ENCODE measurements at regions not wholly inside any gene's neighbourhood (a gene's known extent, or its start where the extent isn't known, plus 50 kb on each side); places are given as distances from the start of the nearest gene placed in this dataset.

DNA sequence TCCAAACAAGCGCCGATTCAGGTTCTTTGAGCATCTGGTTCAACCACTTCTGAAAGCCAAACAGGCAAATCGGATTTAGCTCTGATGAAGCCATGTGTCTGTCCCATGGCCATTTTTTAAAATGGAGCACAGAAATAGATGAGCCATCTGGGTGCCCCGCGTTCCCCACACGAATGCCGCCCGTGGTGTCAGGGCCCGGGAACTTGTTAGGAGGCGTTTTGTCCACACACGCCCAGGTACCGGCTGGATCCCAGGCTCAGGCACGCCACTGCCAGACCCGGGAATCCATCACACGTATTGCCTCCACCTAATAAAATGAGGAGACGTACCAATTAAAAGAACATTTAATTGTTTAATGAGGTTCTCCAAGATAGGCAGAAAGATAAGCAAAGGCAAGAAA lies 374.4 kb upstream of the SALL3 start:
- no peak overlapping the region for H3K4me3 ChIP-seq (replicated peaks in 1 of 3; ENCODE audit: insufficient read depth in 1 of 3, low read depth in 2 of 3, low read length in 3 of 3)
- no peak overlapping the region for H2AFZ ChIP-seq (ENCODE audit: low read length)
- H3K27ac ChIP-seq (ENCODE audit: extremely low read length, insufficient read depth, low read length) = no peak overlapping the region
- TF ChIP-seq ZNF878 (CRISPR knock-in tag; IDR thresholded peaks at IDR 0.05) = no peak
- TF ChIP-seq ZNF207 (IDR thresholded peaks at IDR 0.05; ENCODE audit: borderline replicate concordance) = no peak
- TF ChIP-seq FOXC1 (CRISPR knock-in tag; IDR thresholded peaks at IDR 0.05; ENCODE audit: borderline replicate concordance) = no peak
- TF ChIP-seq MBNL3 (CRISPR knock-in tag; conservative IDR thresholded peaks at IDR 0.05) = no peak
- TF ChIP-seq, protein P1, sequence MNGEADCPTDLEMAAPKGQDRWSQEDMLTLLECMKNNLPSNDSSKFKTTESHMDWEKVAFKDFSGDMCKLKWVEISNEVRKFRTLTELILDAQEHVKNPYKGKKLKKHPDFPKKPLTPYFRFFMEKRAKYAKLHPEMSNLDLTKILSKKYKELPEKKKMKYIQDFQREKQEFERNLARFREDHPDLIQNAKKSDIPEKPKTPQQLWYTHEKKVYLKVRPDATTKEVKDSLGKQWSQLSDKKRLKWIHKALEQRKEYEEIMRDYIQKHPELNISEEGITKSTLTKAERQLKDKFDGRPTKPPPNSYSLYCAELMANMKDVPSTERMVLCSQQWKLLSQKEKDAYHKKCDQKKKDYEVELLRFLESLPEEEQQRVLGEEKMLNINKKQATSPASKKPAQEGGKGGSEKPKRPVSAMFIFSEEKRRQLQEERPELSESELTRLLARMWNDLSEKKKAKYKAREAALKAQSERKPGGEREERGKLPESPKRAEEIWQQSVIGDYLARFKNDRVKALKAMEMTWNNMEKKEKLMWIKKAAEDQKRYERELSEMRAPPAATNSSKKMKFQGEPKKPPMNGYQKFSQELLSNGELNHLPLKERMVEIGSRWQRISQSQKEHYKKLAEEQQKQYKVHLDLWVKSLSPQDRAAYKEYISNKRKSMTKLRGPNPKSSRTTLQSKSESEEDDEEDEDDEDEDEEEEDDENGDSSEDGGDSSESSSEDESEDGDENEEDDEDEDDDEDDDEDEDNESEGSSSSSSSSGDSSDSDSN (CRISPR knock-in tag; IDR thresholded peaks at IDR 0.05) = no peak
- no peak for TF ChIP-seq ZMAT3 (CRISPR knock-in tag; conservative IDR thresholded peaks at IDR 0.05)
- TF ChIP-seq POGZ (CRISPR knock-in tag; IDR thresholded peaks at IDR 0.05) = no peak
- TF ChIP-seq, protein P2, sequence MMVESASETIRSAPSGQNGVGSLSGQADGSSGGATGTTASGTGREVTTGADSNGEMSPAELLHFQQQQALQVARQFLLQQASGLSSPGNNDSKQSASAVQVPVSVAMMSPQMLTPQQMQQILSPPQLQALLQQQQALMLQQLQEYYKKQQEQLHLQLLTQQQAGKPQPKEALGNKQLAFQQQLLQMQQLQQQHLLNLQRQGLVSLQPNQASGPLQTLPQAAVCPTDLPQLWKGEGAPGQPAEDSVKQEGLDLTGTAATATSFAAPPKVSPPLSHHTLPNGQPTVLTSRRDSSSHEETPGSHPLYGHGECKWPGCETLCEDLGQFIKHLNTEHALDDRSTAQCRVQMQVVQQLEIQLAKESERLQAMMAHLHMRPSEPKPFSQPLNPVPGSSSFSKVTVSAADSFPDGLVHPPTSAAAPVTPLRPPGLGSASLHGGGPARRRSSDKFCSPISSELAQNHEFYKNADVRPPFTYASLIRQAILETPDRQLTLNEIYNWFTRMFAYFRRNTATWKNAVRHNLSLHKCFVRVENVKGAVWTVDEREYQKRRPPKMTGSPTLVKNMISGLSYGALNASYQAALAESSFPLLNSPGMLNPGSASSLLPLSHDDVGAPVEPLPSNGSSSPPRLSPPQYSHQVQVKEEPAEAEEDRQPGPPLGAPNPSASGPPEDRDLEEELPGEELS (CRISPR knock-in tag; IDR thresholded peaks at IDR 0.05) = no peak
- no peak for TF ChIP-seq ZNF234 (CRISPR knock-in tag; conservative IDR thresholded peaks at IDR 0.05)
- TF ChIP-seq ZNF749 (CRISPR knock-in tag; IDR thresholded peaks at IDR 0.05; ENCODE audit: borderline replicate concordance) = no peak
- TF ChIP-seq TSC22D2 (CRISPR knock-in tag; IDR thresholded peaks at IDR 0.05; ENCODE audit: borderline replicate concordance) = no peak
- no peak for TF ChIP-seq SP5 (CRISPR knock-in tag; IDR thresholded peaks at IDR 0.05; ENCODE audit: borderline replicate concordance, low read depth)
- TF ChIP-seq ZSCAN12 (CRISPR knock-in tag; IDR thresholded peaks at IDR 0.05) = no peak
- TF ChIP-seq U2AF2 (IDR thresholded peaks at IDR 0.05; ENCODE audit: low read depth, low read length) = no peak
- TF ChIP-seq SRSF4 (IDR thresholded peaks at IDR 0.05; ENCODE audit: low read depth, low read length, poor library complexity, severe bottlenecking) = no peak
- H4K20me1 ChIP-seq (ENCODE audit: insufficient read depth, low read length) = no peaks in the 10 kb centered on the region
- no peak overlapping the region for H3K4me2 ChIP-seq (ENCODE audit: low read depth, low read length)
- H3K9ac ChIP-seq (ENCODE audit: insufficient read depth, low read depth, low read length) = no peak overlapping the region
- FAIRE-seq (no peak), ATAC-seq (no peak), DNase-seq (ENCODE audit: low spot score) (no peak)
- WGBS (ENCODE audit: low lambda C conversion rate) = 53% methylated on average over 16 of the region's 16 CpGs
- H3K4me1 ChIP-seq (ENCODE audit: insufficient read depth, low read length) = no peaks in the 10 kb centered on the region
- H3K36me3 ChIP-seq (replicated peaks in 1 of 2; ENCODE audit: control insufficient read depth in 1 of 2, insufficient read depth in 2 of 2, low read length in 2 of 2) = no peaks in the 10 kb centered on the region
- POLR2A ChIA-PET = no interaction called here
- intact Hi-C loops (cut with micrococcal nuclease; ENCODE audit: unreplicated experiment) = no loop called here
- no peaks in the 10 kb centered on the region for H3K9me3 ChIP-seq (ENCODE audit: low read length)
- in situ Hi-C loops (cut with HindIII; ENCODE audit: extremely low pct_ligation_motif_present, low pct_unique_long_range_greater_than_20kb) = no loop called here
- CTCF ChIA-PET (ENCODE audit: low intra/inter-chr PET ratio, low total read pairs) = no interaction called here
- BruUV-seq (replicated peaks) = no TSS peak
- peaks cover 0 to 24% of the 10 kb centered on the region in 2 experiments; a peak in 3 of 5 replicates for H3K27me3 ChIP-seq (ENCODE audit: control insufficient read depth in 1 of 2, insufficient read depth in 2 of 2, low read length in 2 of 2)
- no peaks in the 10 kb centered on the region for H3K79me2 ChIP-seq (ENCODE audit: insufficient read depth, low read length)

Measured in HepG2 (cell line).